GM21381 (cell line): ENCODE measurements at regions not wholly inside any gene's neighbourhood (a gene's known extent, or its start where the extent isn't known, plus 50 kb on each side); places are given as distances from the start of the nearest gene placed in this dataset.

Experiments
- ATAC-seq: cut with Tn5 transposase; IDR thresholded peaks from one replicate; pipeline ENCODE4 v1.9.1; 2021; ENCODE audit warnings: mild to moderate bottlenecking, moderate library complexity; ENCODE audit not compliant: unreplicated experiment

DNA sequence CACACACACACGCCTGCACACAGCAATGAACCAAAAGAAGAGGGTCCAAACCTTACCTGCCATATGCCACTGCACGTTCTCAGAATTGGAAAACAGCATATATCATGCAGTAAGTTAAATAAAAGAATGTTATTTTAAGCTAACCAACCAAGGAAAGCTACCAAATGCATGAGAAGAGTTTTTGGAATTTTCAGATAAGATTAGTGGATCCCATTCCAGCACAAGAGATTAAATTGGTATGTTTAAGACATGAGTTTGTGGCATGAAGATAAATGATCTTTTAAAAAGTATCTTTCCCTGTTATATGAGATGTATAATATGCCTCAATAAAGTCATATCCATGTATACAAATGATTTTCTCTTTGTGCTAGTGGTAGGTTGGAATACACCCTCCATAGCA is 811.4 kb downstream of the NR2F2 start:
- no peak for ATAC-seq

- ATAC-seq, result no peak
Observed at GRCh38 chr15:97143592-97144376, 813.3 kb downstream of the NR2F2 start.

- no peak for ATAC-seq
Observed at GRCh38 chr15:97144377-97144711, 813.8 kb downstream of the NR2F2 start.

- ATAC-seq, result no peak
Observed at GRCh38 chr15:97146929-97147870, 813.3 kb upstream of the ARRDC4 start.

- no peak for ATAC-seq
Observed at GRCh38 chr15:97153356-97153965, 807.0 kb upstream of the ARRDC4 start.

- no peak for ATAC-seq
Observed at GRCh38 chr15:97156739-97157265, 803.7 kb upstream of the ARRDC4 start.

GRCh38 chr15:97162805-97163495 is 797.6 kb upstream of the ARRDC4 start:
- no peak for ATAC-seq

- no peak for ATAC-seq
Observed at GRCh38 chr15:97165205-97165604, 795.3 kb upstream of the ARRDC4 start.

DNA sequence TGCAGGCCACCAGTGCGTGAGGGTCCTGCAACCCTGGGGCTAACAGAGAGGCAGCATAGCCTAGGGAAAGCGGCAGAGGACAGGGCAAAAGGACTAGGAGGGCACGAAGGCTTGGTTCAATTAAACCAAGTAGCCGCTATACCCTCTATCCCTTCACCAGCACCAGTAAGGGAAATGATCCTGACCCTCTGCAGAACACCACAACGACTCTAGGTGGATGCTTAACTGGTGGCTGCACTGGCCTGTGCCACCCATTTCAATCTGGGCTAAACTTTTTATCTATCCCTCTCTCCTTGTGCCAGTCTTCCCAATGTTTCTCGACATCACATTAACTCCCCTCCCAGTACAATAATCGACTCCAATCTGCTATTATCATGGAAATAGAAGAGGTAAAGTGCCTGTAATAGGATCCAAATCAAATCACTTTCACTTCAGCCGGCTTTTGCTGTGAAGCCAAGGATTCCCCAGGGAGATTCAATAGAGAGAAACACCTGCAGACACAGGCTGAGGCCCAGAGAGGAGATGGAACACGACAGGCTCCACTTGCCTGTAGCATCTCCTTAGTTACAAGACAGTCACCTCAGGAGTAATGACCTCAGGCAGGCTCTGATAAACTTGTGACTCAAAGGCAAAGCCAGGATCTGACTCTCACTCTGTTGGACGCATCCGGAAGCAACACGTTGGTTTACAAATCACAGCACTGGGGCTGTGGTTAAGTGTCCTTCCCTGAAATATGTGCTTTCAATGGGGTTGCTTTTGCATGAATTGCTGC is 791.6 kb upstream of the ARRDC4 start:
- ATAC-seq, result no peak

- ATAC-seq, result no peak
Observed at GRCh38 chr15:97171556-97171955, 788.9 kb upstream of the ARRDC4 start.

DNA sequence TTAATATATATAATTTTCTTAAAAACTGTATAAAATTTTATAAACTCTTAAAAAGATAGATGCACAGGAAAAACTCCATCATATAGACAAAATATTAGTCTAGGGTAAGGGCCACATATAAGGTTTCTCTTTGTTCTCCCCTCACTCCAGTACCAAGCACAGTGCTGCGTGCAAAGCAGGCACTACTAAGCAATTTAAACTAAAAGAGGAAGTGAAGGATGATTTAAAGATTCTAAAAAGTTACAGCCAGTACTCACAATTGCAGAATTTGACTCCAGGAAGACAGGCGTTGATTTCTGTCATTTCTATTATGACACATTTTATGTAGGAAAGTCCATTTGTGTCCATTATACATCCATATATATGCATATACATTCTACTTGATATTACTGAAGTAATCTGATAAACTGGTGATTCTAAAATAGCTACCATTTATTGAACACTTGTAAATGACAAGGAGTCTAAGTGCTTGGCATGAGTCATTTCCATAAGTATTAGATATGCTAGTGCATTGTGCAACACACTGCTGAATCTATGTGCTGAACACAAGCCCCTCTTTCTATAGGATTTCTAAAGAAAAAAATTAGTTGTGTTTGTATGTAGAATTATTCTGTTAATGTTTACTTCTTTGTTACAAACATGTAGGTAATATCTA is 785.5 kb upstream of the ARRDC4 start:
- no peak for ATAC-seq

GRCh38 chr15:97177151-97177577 is 783.3 kb upstream of the ARRDC4 start:
- ATAC-seq, result no peak

DNA sequence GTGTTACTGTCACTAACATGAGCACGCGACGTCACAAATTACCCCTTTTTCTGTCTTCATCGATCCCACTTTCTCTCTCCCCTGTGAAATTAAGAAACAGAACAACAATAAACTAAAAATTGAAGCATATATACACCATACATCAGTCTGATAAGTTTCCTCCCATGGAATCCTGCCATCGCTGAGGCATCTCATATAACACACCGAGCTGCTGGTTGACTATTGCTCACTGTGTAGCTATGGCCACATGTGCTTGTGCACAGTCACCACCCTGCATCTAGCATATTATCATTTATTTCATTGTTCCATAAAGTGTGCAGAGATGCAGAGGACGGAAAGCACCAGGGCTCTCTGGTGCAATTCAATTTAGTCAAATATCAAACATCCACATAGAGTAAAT is 777.9 kb upstream of the ARRDC4 start:
- no peak for ATAC-seq

GRCh38 chr15:97189162-97189780 is 771.2 kb upstream of the ARRDC4 start:
- ATAC-seq, result no peak

- ATAC-seq, result no peak
Observed at GRCh38 chr15:97194750-97195149, 765.8 kb upstream of the ARRDC4 start.

GRCh38 chr15:97196048-97197014 is 764.2 kb upstream of the ARRDC4 start:
- no peak for ATAC-seq

- no peak for ATAC-seq
Observed at GRCh38 chr15:97199393-97200051, 761.0 kb upstream of the ARRDC4 start.
